ENCODE measurements at regions not wholly inside any gene's neighbourhood (a gene's known extent, or its start where the extent isn't known, plus 50 kb on each side); places are given as distances from the start of the nearest gene placed in this dataset.
A peak's percentile ranks its signal among the peaks of the same experiment; 100 is the strongest.

DNA sequence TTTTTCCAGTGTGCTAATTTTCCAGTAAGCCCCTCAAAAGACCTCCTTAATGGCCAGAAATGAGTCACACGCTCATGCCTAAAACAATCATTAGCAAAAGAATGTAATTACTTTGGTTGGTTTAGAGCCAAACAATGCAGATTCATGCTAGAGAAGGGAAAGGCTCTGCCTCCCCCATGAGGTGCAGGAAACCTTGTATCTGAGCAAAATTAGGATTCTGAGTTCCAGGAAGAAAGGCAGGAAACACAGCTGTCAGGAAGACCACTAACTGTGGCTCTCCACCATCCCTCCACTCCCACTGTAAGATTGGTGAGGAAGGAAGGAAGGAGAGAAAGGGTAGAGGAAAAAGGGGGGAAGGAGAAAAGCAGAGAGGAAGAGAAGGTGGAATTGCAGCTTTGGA, 104.9 kb upstream of the DHX15 start:
- DNase-seq (ENCODE audit: low read depth): no peak
- TF ChIP-seq CTCF (IDR thresholded peaks at IDR 0.05; ENCODE audit: low read length, missing control alignments): no peak
- no peak overlapping the region for H3K4me3 ChIP-seq (replicated peaks; ENCODE audit: low read depth, low read length)

DNA sequence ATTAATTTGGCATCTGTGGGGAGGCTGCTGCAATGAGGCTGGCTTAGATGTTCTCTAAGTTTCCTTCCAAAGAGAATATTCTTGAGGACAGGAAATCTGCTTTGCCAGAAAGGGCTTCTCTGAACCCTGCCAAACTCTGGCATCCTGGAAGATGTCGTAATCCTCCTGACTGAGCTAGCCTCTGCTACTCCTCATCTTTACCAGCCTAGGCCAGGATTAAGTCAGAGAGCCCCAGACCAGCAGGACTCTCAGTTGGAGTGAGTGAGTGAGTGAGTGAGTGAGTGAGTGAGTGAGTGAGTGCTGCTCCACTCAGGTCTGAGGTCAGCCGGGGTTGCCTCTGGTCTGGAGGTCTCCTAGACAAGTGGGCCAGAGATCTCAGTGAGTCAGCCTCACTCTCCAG, 104.9 kb upstream of the SOD3 start:
- H3K4me3 ChIP-seq (replicated peaks; ENCODE audit: low read depth, low read length): no peak overlapping the region
- DNase-seq (ENCODE audit: low read depth): peak; percentile 71
- no peak for TF ChIP-seq CTCF (IDR thresholded peaks at IDR 0.05; ENCODE audit: low read length, missing control alignments)

DNA sequence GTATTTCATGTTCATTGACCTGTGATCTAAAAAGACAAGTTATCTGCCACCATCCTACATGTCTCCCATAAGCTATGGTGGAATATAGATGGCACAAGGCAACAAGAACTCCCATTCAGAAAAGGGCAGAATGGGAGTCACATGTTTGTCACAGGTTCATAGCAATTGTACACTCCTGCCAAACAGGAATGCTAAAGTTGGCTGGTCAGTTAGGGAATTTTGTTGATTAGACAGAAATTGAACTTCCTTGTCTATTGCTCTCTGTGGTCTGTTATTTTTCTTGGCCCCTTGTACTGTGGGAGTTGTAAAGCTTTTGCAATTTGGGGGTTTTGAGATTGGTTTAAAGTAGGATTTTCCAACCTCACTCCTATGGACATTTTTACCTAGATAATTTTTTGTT, 101.7 kb upstream of the SOD3 start:
- no peak for TF ChIP-seq CTCF (IDR thresholded peaks at IDR 0.05; ENCODE audit: low read length, missing control alignments)
- H3K4me3 ChIP-seq (replicated peaks; ENCODE audit: low read depth, low read length): no peak overlapping the region
- peak; percentile 18 for DNase-seq (ENCODE audit: low read depth)

DNA sequence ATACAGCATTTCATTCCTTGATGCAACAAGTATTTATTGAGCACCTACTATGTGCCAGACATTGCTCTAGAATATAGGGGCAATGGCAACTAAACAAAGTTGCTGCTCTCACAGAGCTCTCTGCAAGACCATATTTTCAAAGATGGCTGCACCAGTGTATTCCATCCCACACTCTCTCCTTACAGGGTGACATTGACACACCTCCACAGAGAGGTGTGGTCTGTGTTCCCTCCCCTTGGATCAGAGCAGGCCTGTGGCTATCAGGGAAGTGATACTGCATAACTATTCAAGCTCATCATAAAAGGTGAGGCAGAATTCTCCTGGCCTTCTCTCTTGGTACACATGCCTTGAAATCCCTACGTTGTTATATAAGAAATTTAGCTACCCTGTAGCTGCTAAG, 95.3 kb upstream of the SOD3 start:
- H3K4me3 ChIP-seq (replicated peaks; ENCODE audit: low read depth, low read length): no peak overlapping the region
- no peak for DNase-seq (ENCODE audit: low read depth)
- TF ChIP-seq CTCF (IDR thresholded peaks at IDR 0.05; ENCODE audit: low read length, missing control alignments): no peak

- DNase-seq (ENCODE audit: low read depth): no peak
- TF ChIP-seq CTCF (IDR thresholded peaks at IDR 0.05; ENCODE audit: low read length, missing control alignments): no peak
- H3K4me3 ChIP-seq (replicated peaks; ENCODE audit: low read depth, low read length): no peak overlapping the region
Measured at GRCh38 chr4:24701683-24702082, 93.7 kb upstream of the SOD3 start.

GRCh38 chr4:24702281-24702680, 93.1 kb upstream of the SOD3 start:
- DNase-seq (ENCODE audit: low read depth): no peak
- TF ChIP-seq CTCF (IDR thresholded peaks at IDR 0.05; ENCODE audit: low read length, missing control alignments): no peak
- H3K4me3 ChIP-seq (replicated peaks; ENCODE audit: low read depth, low read length): no peak overlapping the region

DNA sequence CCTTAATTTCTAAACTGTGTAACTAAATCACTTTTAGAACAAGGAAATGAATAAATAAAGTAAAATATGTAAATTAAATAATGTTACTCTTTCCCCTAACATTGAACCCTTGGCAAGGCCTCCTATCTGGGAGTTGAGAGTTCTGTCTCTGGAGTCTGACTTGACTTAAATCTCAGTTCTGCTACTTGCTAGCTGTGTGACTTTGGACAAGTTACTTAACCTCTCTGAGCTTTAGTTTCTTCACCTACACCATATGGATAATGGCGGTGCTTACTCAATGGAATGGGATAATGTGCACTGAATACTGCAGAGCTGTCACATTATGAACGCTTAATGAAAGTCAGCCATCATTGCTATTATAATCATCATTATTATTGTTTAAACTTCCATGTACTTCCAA, 92.1 kb upstream of the SOD3 start:
- TF ChIP-seq CTCF (IDR thresholded peaks at IDR 0.05; ENCODE audit: low read length, missing control alignments): no peak
- DNase-seq (ENCODE audit: low read depth): no peak
- H3K4me3 ChIP-seq (replicated peaks; ENCODE audit: low read depth, low read length): no peak overlapping the region
